Subcutaneous abdominal adipose tissue (tissue), 5 donors: ENCODE measurements at regions not wholly inside any gene's neighbourhood (a gene's known extent, or its start where the extent isn't known, plus 50 kb on each side); places are given as distances from the start of the nearest gene placed in this dataset.
"Not testable (repeated sequence)": the region's sequence is repeated elsewhere in the genome, so short reads cannot be mapped to it uniquely, and the experiment has no call there.

Source experiments
- H3K27ac ChIP-seq: one replicate; pipeline ENCODE4 v1.7.0; 2013; ENCODE audit warnings: low read depth, mild to moderate bottlenecking, inconsistent platforms, low read length, moderate library complexity
- H3K27me3 ChIP-seq, 5 donors: one replicate each; pipeline ENCODE4 v1.7.0; 2013; ENCODE audit warnings: low read length in 5 of 5, inconsistent platforms in 1 of 5; ENCODE audit not compliant: control insufficient read depth in 5 of 5, insufficient read depth in 4 of 5
- H3K36me3 ChIP-seq, 5 donors: one replicate each; pipeline ENCODE4 v1.7.0; 2013; ENCODE audit warnings: low read length in 5 of 5; ENCODE audit not compliant: control insufficient read depth in 5 of 5, insufficient read depth in 5 of 5
- H3K4me1 ChIP-seq, 5 donors: one replicate each; pipeline ENCODE4 v1.7.0; 2013; ENCODE audit warnings: low read length in 5 of 5, mild to moderate bottlenecking in 3 of 5, moderate library complexity in 1 of 5; ENCODE audit not compliant: control insufficient read depth in 5 of 5, insufficient read depth in 5 of 5
- H3K4me3 ChIP-seq, 5 donors: one replicate each; pipeline ENCODE4 v1.7.0; 2013; ENCODE audit warnings: low read length in 5 of 5, low read depth in 1 of 5
- H3K9ac ChIP-seq, 5 donors: one replicate each; pipeline ENCODE4 v1.7.0; 2013; ENCODE audit warnings: low read length in 5 of 5, mild to moderate bottlenecking in 4 of 5, moderate library complexity in 3 of 5
- H3K9me3 ChIP-seq, 5 donors: one replicate each; pipeline ENCODE4 v1.7.0; 2013; ENCODE audit warnings: low read length in 5 of 5; ENCODE audit not compliant: control insufficient read depth in 5 of 5
- donor health status: healthy.
- donor health status: healthy.
- donor health status: healthy.
- donor health status: healthy.
- donor health status: healthy.

DNA sequence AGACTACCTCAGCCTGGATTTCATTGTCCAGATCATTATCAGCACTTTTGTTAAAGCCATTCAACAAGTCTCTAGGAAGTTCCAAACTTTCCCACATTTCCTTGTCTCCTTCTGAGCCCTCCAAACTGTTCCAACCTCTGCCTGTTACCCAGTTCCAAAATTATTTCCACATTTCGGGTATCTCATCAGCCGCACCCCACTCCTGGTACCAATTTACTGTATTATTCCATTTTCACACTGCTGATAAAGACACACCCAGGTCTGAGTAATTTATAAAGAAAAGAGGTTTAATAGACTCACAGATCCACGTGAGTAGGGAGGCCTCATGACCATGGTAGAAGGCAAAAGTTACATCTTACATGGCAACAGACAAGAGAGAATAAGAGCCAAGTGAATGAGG lies 1198.3 kb upstream of the ALCAM start:
- Histone ChIP-seq H3K36me3 (no peaks in the 10 kb centered on the region), H3K9me3 (peaks cover 2 to 14% (median 11%) of the 10 kb centered on the region in 5 donors), H3K9ac (no peak overlapping the region), H3K4me1 (no peaks in the 10 kb centered on the region), H3K27ac (no peak overlapping the region), H3K27me3 (no peaks in the 10 kb centered on the region), H3K4me3 (no peak overlapping the region)

DNA sequence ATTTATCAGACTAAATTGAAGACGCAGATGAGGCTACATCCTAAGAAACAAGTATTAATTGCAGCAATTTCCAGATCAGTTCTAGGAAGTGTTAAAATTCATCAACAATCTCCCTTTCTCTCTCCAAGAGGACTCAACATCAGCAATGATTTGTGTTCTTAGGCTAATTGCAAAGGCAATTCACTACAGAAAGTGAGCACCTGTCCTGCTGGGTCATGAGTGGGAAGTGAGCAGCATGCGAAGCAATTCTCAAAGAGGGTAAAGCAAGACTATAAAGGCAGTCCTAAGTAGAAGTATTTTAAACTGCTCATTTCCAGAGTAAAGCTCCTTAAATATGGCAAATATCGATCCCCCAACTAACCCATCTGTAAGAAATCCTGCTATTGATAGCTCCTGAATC lies 1191.0 kb upstream of the ALCAM start:
- H3K27ac ChIP-seq, result no peak overlapping the region
- H3K27me3 ChIP-seq, result no peaks in the 10 kb centered on the region
- H3K9ac ChIP-seq, result no peak overlapping the region
- H3K4me3 ChIP-seq, result no peak overlapping the region
- H3K9me3 ChIP-seq, result peaks cover 0 to 4% (median 0%) of the 10 kb centered on the region in 5 donors
- H3K4me1 ChIP-seq, result no peaks in the 10 kb centered on the region
- no peaks in the 10 kb centered on the region for H3K36me3 ChIP-seq

GRCh38 chr3:104176706-104177105 lies 1190.0 kb upstream of the ALCAM start:
- Histone ChIP-seq H3K27me3 (no peaks in the 10 kb centered on the region), H3K9ac (no peak overlapping the region), H3K9me3 (peaks cover 0 to 4% (median 0%) of the 10 kb centered on the region in 5 donors), H3K4me3 (no peak overlapping the region), H3K36me3 (no peaks in the 10 kb centered on the region), H3K4me1 (no peaks in the 10 kb centered on the region), H3K27ac (no peak overlapping the region)

- no peaks in the 10 kb centered on the region for H3K27me3 ChIP-seq
- H3K9me3 ChIP-seq, result no peaks in the 10 kb centered on the region
- H3K27ac ChIP-seq, result no peak overlapping the region
- H3K4me3 ChIP-seq, result no peak overlapping the region
- no peaks in the 10 kb centered on the region for H3K4me1 ChIP-seq
- H3K9ac ChIP-seq, result no peak overlapping the region
- H3K36me3 ChIP-seq, result no peaks in the 10 kb centered on the region
These were observed 1188.0 kb upstream of the ALCAM start for GRCh38 chr3:104178680-104179079.

- H3K36me3 ChIP-seq, result no peaks in the 10 kb centered on the region
- no peak overlapping the region for H3K4me3 ChIP-seq
- H3K9me3 ChIP-seq, result no peaks in the 10 kb centered on the region
- H3K27ac ChIP-seq, result no peak overlapping the region
- H3K27me3 ChIP-seq, result no peaks in the 10 kb centered on the region
- no peaks in the 10 kb centered on the region for H3K4me1 ChIP-seq
- no peak overlapping the region for H3K9ac ChIP-seq
These were observed 1185.8 kb upstream of the ALCAM start for GRCh38 chr3:104180906-104181305.

DNA sequence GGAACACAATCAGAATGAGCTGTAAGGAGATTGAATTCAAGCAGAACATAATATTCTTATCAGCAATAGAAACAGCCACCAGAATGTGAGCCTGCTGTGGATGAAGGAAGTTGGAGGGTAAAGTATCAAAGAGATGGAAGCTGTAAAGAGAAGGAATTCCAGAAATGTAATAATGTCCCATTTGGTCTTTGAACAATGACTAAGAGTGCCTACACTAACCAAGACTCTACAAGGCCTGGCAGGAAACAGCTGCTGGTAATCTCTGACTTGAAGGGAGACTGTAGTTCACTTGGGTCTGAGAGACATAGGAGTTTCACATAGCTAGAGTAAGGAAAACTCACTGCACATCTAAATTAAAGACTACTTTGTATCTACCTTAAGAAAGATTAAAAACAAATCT lies 1176.0 kb upstream of the ALCAM start:
- Histone ChIP-seq H3K36me3 (no peaks in the 10 kb centered on the region), H3K27me3 (no peaks in the 10 kb centered on the region), H3K4me3 (no peak overlapping the region), H3K4me1 (no peaks in the 10 kb centered on the region), H3K9me3 (no peaks in the 10 kb centered on the region), H3K27ac (no peak overlapping the region), H3K9ac (no peak overlapping the region)

- H3K4me3 ChIP-seq, result no peak overlapping the region
- H3K9ac ChIP-seq, result no peak overlapping the region
- no peaks in the 10 kb centered on the region for H3K27me3 ChIP-seq
- no peaks in the 10 kb centered on the region for H3K36me3 ChIP-seq
- H3K9me3 ChIP-seq, result no peaks in the 10 kb centered on the region
- no peaks in the 10 kb centered on the region for H3K4me1 ChIP-seq
- no peak overlapping the region for H3K27ac ChIP-seq
These were observed 1168.6 kb upstream of the ALCAM start for GRCh38 chr3:104198131-104198530.

DNA sequence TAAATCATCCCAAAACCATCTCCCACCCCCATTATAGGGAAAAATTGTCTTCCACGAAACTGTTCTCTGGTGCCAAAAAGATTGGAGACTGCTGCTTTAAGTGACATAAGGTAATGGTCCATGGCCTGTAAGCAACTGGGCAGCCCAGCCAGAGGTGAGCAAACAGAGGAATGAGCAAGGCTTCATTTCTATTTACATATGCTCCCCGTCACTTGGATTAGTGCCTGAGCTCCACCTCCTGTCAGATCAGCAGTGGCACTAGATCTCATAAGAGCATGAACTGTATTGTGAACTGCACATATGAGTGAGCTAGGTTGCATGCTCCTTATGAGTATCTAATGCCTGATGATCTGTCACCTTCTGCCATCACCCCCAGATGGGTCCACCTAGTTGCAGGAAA lies 1159.8 kb upstream of the ALCAM start:
- no peaks in the 10 kb centered on the region for H3K27me3 ChIP-seq
- no peak overlapping the region for H3K9ac ChIP-seq
- H3K36me3 ChIP-seq, result no peaks in the 10 kb centered on the region
- H3K9me3 ChIP-seq, result no peaks in the 10 kb centered on the region
- no peak overlapping the region for H3K4me3 ChIP-seq
- no peak overlapping the region for H3K27ac ChIP-seq
- no peaks in the 10 kb centered on the region for H3K4me1 ChIP-seq

DNA sequence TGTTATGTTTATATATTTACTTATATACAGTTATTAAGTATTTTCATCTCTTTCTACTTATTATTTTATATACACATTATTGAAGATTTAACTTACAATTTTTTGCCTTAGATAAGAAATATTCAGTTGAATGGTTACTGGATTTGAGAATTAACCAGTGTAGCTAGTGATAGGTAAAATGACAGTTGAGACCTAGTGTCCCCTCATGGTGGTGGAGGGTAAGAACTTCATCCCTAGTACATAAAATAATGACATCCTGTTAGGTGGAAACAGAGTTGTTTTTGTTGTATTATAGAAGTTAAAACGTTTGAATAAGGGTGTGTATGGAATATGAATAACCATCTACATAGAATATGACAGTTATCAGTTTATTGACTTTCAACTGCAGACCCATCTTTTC lies 1152.4 kb upstream of the ALCAM start:
- Histone ChIP-seq H3K27me3 (no peaks in the 10 kb centered on the region), H3K36me3 (no peaks in the 10 kb centered on the region), H3K27ac (no peak overlapping the region), H3K4me1 (no peaks in the 10 kb centered on the region), H3K4me3 (no peak overlapping the region), H3K9me3 (no peaks in the 10 kb centered on the region), H3K9ac (no peak overlapping the region)

DNA sequence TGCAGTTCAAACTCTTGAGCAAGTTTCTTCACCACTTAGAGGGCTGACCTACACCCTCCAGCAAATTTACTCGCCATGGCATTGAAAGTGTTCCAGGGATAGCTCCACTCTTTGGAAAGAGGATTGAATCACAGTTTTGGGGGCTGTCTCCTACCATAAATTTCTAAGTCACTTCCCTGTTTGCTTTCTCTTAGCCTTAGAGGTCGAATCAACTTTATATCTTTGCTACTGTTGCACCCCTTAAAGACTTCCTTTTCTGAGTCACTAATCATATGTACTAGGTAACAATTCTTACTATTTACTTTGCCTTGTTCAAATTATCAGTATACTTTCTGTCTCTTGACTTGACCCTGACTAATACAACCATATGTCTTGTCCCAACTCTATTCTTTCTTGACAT lies 1151.8 kb upstream of the ALCAM start:
- H3K36me3 ChIP-seq, result no peaks in the 10 kb centered on the region
- no peak overlapping the region for H3K4me3 ChIP-seq
- no peaks in the 10 kb centered on the region for H3K9me3 ChIP-seq
- H3K27ac ChIP-seq, result no peak overlapping the region
- H3K27me3 ChIP-seq, result no peaks in the 10 kb centered on the region
- no peak overlapping the region for H3K9ac ChIP-seq
- H3K4me1 ChIP-seq, result no peaks in the 10 kb centered on the region

- not testable (repeated sequence) for H3K9me3 ChIP-seq, H3K9ac ChIP-seq, H3K27ac ChIP-seq, H3K4me1 ChIP-seq, H3K4me3 ChIP-seq, H3K36me3 ChIP-seq, H3K27me3 ChIP-seq
These were observed 1147.7 kb upstream of the ALCAM start for GRCh38 chr3:104219046-104219445.
